SK-MEL-5 (cell line): ENCODE measurements at regions not wholly inside any gene's neighbourhood (a gene's known extent, or its start where the extent isn't known, plus 50 kb on each side); places are given as distances from the start of the nearest gene placed in this dataset.
"Not testable (repeated sequence)": the region's sequence is repeated elsewhere in the genome, so short reads cannot be mapped to it uniquely, and the experiment has no call there.

Experiments used
- DNase-seq: peaks from one replicate; pipeline ENCODE4 v3.0.0-alpha.2; 2016; ENCODE audit warnings: low read depth, low spot score
- in situ Hi-C: cut with HindIII; loops from 2 replicates; pipeline ENCODE4 v1.10.0; 2016; ENCODE audit warnings: low sequenced_read_pairs, high pct_unique_total_duplicates, low pct_unique_long_range_greater_than_20kb

DNA sequence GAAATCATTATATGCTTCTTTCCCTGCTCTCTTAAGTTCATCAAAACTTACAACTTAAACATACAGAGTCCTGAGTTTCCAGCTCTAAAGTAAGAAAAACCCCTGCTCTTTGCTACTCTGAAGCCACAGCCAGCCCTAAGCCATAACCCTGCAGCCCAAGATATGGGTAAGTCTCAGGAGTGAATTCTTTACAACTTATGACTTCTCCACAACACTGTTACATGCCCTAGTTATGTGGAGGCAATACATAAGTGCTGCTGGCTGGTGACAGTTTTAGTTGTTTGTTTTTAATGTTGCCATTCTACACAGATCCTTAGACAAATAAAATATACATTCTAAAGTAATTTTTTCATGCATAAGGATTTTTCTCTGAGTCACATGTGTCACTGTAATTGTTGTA is 100.2 kb downstream of the FBXO8 start:
- in situ Hi-C loops = no loop called here

DNA sequence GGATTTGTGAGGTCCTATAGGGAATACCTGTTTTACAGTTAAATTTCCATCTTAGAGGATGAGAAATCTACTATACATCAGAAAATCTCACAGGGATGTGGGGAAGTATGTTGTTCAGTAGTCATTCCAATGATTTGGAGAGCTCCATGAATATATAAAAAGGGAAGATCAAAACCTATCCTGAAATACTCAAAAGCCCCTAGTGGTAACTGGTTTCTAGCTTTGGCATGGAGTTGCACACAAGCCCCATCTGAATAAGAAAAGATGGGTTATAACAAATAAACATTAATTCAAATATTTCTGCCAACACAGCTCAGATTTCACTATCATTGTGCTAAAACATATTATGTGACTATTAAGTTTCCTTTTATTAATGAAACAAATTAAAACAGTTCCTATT is 101.6 kb downstream of the FBXO8 start:
- DNase-seq = no peak

More for the DNA sequence above, 100.2 kb downstream of the FBXO8 start:
- no peak for DNase-seq

DNA sequence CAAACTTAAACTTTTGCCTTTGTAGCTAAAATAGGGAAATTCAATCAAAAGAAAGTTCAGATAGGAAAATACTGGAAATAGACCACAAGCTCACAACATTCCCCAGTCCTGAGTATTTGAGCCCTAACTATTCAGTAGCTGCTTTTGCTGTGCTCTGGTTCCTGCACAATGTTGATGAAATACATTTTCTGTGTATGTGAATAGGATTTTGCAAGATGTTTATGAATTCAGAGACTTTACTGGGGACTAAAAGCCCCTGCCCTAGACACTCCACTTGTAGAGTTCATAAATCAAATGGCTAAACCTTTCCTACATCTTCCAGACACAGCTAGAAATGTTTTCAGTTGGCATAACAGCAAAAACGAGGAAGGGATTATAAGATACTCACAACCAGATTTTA is 105.9 kb downstream of the FBXO8 start:
- no peak for DNase-seq

More for the DNA sequence above, 101.6 kb downstream of the FBXO8 start:
- in situ Hi-C loops = no loop called here

DNA sequence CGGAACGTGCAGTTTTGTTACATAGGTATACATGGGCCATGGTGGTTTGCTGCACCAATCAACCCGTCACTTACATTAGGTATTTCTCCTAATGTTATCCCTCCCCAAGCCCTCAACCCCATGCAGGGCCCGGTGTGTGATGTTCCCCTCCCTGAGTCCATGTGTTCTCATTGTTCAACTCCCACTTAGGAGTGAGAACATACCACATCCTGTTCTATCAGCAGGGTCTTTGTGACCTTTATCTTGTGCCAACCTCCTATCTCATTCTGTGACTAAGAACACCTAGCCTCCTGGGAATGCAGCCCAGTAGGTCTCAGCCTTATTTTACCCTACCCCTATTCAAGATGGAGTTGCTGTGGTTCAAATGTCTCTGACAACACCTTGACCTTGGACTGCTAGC is 107.6 kb downstream of the FBXO8 start:
- in situ Hi-C loops = not testable (repeated sequence)

More for the DNA sequence above, 105.9 kb downstream of the FBXO8 start:
- in situ Hi-C loops = no loop called here

DNA sequence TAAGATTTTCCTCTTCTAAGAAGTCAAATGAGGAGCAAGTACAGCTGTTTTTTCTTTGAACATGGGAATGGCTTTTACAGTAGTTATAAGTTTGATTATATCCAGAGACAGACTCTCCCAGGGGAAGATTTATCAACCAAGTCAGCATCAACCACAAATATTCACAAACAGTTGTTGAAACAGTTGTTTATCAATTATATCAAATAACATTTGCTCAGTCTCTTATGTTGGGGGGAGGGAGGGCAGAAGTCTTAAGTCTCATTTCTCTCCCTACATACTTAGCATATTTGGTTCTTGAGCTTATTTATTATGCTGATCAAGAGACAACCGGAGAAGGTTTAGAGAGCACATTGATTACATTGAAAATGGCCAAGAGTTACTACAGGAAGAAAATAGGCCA is 110.1 kb downstream of the FBXO8 start:
- DNase-seq = no peak
- in situ Hi-C loops = no loop called here

More for the DNA sequence above, 107.6 kb downstream of the FBXO8 start:
- not testable (repeated sequence) for DNase-seq

DNA sequence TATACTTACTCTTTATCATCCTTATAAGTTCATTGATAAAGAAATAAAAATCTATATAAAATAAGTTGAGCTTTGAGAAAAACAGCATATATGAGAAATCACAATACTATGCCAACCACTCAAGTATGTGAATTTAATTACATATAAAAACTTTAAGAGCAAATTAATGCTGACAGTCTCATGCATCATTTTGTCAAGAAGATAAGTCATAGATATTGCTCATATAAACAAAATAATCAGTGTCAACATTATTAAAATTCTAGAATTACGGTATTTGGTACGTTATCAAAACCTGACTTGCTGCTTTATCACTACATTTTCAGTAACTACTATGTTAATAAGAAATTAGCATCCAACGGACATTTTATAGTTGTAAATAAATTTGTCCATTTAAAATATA is 111.2 kb downstream of the FBXO8 start:
- DNase-seq = no peak
- in situ Hi-C loops = no loop called here

DNA sequence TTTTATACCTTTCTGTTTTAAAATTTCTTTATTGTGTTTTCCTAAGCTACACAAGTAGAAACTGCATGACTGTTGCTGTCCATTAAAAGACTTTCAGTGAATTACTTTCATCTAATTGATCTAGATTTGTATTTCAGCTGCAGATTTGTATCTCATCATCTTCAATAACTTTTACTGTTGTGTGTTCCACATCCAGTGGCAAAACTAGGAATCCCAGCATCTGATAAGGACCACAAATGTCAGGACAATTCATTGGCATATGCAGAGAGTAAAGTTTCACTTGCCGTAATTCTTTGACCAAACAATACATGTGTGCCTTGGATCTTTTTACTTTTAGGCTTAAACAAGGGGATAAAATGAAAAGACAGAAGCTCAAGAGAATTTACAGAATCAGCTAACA is 112.6 kb downstream of the FBXO8 start:
- in situ Hi-C loops = no loop called here

DNA sequence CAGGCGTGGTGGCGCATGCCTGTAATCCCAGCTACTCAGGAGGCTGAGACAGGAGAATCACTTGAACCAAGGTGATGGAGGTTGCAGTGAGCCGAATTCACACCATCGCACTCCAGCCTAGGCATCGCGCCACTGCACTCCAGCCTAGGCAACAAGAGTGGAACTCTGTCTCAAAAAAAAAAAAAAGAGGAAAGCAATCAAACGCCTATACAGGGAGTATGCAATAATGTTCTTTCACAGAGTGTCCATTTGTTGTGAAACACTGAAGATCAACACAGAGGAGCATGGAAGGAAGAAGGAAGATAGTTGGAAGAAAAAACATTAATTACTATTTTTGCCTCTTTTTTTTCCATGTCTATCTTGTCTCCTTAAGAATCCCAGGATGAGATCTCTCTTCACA is 113.4 kb downstream of the FBXO8 start:
- in situ Hi-C loops = no loop called here
- DNase-seq = no peak

More for the DNA sequence above, 112.6 kb downstream of the FBXO8 start:
- no peak for DNase-seq

DNA sequence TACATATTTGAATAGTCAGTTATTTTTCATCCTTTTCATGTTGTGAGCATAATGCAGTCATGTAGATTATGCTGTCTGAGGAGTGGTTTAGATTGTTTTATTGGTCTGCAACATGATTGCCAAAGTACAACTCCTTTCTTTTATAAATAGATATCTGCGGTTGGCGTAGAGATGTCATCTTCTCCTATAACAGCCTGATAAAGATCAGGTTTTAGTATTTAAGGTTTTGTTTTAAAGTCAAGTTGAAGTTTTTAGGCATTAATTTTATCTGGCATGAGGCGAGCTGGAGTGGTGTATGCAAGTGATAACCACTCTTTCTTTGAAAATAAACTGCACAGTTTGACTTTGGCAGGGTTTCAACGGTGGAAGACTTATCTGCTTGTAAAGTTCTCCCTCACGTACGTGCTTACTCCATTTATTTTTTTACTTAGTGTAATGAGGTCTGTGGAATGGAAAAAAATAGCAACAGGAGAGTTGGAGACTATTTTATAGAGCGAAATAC is 126.3 kb downstream of the FBXO8 start:
- no peak for DNase-seq
- in situ Hi-C loops = no loop called here

DNA sequence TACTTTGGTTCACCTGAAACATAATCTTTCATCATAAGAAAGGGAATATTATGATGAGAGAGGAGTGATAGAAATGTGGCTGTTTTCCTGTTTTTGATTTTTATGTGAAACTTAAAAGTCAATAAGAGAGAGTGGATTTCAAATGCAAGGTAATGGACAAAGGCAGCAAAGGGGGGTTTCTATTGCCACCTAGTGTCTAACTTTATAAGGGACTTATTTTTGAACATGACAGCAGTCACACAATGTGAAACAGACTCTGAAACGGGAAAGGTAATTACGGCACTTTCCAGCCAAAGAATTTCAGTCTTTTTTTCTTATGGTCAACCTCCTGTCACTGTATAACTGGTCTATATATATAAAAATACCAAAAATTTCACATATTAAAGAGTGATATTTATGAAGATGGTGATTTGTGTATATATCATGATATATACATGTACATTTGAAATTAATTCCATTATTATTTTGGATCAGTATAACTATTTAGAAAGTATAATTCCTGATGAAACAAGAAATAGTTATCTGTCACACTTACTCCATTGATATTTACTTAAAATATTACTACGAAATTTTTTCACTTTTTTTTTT is 127.1 kb downstream of the FBXO8 start:
- in situ Hi-C loops = no loop called here
- DNase-seq = peak; percentile 77

DNA sequence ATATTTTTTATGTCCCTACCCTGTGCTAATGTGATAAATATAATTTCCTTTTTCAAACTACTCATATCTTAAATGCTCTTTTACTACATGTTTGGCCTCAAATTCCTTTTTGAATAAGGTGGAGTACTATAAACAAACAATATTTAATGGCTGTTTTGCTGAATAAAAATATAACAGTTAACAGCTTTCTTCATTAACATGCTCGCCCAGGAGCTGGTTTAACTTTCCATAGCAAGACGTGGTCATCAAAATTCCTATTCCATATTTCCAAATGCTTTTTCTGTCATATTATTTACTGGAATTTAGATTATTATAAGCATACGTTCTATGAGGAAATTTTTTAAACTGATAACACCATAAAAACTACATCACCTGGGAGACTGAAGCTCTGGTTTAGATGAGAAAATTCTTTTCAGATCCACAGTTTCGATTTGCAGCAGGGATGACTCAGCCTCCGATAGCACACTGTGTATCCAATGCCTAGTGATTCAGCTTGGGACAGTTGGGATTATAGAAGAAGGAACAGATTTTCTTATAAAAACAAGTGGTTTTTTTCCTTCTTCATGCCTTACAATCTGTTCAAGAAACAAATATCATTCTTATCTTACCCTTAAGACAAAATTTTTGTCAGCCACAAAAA is 129.1 kb downstream of the FBXO8 start:
- in situ Hi-C loops = no loop called here
- DNase-seq = peak; percentile 72

DNA sequence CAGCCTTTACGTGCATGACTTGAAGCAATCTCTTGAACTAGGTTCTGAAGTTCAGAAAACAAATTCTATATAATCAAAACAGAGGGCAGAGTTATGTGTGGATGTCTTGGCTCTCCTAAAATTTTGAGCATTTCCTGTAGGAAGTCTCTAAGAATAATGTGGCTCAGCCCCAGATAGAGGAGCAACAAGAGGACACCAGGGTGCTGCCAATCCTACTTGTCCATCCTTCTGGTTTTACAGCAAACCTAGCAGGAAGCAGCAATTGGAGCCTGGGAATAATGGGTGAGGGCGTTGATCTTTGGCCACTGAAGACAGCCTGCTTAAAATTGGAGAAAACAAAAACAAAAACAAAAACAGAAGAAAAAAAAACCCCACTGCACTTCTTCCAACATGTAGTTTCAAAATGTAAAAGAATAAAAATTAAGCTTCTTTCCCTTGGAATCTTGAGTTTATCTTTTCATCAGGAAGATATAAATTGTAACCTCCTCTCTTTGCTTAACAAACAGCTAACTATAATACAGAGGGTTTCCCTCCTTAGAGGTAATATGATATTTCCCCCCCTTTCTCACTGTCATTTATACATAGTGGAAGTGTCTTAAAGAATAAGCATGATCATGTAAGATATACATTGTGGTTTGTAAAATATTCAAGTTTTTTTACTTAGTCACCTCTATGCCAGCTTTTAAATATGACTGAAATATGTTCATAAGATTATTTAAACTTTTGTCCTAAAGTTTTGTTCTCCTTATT is 130.6 kb downstream of the FBXO8 start:
- peak; percentile 36 for DNase-seq

DNA sequence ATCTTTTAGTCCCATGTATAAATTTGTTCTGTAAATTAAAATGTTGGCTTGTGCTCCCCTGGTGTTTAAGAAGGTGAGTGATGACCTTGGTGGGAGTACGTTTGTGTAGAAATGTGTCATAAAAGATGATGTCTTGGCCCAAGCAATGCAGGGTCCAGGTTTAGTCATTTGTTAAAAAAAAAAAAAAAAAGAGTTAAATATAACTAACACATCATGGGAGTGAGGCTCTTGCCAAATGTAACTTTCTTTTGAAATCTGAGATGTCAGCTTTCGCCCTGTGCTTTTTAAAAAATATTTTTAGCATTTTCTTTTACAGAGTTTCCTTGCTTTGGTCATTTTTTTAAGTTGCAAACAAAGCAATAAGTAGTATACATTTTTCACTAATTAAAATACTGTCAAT is 135.6 kb downstream of the FBXO8 start:
- no peak for DNase-seq
- in situ Hi-C loops = no loop called here

More for the DNA sequence above, 130.6 kb downstream of the FBXO8 start:
- in situ Hi-C loops = no loop called here

DNA sequence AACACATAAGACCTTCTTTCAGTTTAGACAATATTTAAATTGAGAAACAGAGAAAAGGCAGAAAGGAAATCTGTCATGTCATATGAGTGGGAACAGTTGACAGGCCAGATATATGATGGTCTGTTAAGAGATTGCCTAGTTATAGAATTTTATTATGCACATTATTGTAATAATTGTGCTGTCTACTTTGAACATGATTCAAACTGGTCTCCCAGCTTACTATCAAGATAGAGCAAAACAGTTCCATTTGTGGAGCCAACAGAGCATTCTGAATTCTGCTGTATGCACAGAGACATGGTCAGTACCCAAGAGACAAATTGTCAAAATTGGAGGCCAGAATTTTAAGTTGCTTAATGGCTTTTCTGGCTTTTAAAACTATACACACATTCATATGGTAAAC is 139.4 kb downstream of the FBXO8 start:
- DNase-seq = no peak
- in situ Hi-C loops = no loop called here

DNA sequence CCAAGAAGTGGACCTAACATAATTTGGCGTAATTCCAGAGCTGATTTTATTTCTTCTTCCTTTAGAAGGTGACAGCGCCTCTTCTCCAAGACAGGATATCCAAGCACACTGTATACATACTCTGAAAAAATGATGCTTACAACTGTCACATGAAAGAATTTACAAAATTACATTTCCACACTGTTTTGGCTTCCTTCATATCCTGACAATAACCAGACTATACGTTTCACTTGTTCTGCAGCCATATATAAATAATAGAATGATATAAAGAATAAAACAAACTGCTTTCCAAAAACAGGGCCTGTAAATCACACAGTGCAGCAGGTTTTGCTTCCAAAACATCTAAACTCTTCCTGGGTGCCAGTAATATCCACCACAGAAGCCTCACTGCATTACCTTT is 141.6 kb downstream of the FBXO8 start:
- in situ Hi-C loops = no loop called here
- no peak for DNase-seq

DNA sequence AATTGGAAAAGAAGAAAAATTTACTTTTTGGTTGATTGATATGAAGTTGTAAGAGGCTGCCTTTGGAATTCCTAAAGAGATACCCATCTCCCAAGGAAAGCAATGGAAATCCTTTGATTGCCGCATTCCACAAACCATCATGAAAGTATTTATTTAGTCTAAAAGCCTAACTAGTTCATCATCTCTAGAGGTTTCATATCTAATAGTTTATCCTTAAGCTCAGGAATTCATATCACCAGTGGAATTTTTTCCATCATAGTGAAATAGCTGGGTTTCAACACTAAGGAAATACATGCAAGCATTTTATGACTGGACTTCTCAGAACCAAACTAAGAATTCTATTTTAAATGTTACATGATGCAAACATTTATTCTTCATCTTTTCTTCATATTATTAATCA is 144.9 kb downstream of the FBXO8 start:
- DNase-seq = no peak
- in situ Hi-C loops = no loop called here

DNA sequence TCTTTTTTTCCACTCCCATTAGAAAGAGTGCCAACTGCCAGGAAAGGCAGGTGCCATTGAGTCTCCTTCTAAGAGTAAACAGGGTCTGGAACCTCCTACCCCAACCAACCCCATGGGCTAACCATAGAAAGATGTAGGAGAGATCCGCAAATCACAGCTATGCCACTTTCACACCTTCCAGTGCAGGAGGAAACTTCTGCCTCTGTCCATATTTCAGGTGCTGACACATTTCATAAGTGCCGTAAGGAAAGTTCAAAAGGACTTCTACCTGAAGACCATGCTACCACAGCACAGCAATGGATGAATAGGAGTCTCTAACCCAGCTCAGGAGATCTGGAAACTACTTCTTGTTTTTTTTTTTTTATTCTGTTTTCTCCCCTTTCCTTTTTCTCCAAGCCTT is 145.8 kb downstream of the FBXO8 start:
- no peak for DNase-seq
- in situ Hi-C loops = no loop called here

DNA sequence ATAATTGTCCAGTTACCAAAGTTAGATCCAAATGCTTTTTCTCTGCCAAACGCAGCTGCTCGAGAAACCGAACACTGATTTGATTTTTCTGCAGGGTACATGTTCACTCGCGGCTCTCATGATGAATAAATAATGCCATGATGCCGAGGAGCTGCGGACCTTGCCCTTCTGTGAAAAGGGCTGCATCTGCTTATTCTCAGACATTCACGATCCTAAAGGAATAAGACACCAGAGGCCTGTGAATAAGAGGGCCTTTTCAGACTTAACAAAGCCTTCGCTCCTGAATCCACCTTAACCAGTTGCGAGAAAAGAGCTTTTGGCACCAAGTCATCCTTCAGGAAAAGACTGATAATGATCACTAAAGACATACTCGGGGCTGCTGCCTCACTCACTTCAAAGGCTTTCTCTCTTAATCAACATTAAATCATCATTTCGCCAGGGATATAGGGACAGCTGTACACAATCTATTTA is 147.5 kb downstream of the FBXO8 start:
- in situ Hi-C loops = no loop called here
- no peak for DNase-seq

DNA sequence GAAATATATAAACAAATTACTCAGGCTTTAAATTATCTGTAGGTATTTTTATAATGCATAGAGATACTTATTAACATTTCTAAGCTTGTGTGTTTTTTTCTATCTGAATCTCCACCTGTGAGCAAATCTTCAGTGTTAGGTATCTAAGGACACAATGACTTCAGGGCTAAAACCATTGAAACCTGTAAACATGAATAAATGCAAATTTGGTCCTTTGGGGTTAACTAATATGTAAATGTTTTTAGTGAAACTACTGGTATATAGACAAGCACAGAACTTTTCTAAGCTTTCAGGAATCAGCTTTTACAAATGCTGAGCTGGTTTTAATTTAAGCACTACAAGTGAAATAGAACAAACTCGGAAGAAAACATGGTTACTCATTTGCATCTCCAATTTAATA is 147.9 kb downstream of the FBXO8 start:
- DNase-seq = no peak
- in situ Hi-C loops = no loop called here
